HG02973 (cell line): ENCODE measurements at regions not wholly inside any gene's neighbourhood (a gene's known extent, or its start where the extent isn't known, plus 50 kb on each side); places are given as distances from the start of the nearest gene placed in this dataset.
"Not testable (repeated sequence)": the region's sequence is repeated elsewhere in the genome, so short reads cannot be mapped to it uniquely, and the experiment has no call there.

Source experiments
- ATAC-seq: cut with Tn5 transposase; IDR thresholded peaks from one replicate; pipeline ENCODE4 v1.9.1; 2021; ENCODE audit warnings: moderate library complexity; ENCODE audit not compliant: unreplicated experiment

- ATAC-seq: no peak
Observed at GRCh38 chr13:64186503-64187250, 2771.0 kb upstream of the PCDH20 start.

DNA sequence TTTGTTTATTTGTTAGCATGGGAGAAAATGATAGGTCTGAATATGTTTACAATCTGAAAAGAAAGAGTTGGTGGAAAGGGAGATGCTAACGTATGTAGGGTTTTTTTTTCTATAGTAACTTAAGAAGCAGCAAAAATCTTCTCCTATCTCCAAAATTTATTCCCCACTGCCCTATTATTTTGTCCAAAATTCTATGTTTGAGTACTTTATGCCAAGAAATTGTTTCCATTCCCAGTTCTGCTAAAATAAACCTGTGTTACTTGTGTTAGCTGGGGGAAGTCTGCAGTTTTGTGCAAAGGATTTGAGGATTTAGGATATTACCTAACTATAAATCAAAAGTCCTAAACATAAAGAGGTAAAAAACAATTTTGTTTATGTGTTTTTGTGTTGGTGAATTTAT is 2770.4 kb upstream of the PCDH20 start:
- no peak for ATAC-seq

- ATAC-seq: no peak
Observed at GRCh38 chr13:64180756-64181155, 2765.1 kb upstream of the PCDH20 start.

GRCh38 chr13:64165826-64166225 is 2750.2 kb upstream of the PCDH20 start:
- no peak for ATAC-seq

GRCh38 chr13:64164435-64164834 is 2748.8 kb upstream of the PCDH20 start:
- ATAC-seq: no peak

GRCh38 chr13:64160479-64160878 is 2744.8 kb upstream of the PCDH20 start:
- no peak for ATAC-seq

DNA sequence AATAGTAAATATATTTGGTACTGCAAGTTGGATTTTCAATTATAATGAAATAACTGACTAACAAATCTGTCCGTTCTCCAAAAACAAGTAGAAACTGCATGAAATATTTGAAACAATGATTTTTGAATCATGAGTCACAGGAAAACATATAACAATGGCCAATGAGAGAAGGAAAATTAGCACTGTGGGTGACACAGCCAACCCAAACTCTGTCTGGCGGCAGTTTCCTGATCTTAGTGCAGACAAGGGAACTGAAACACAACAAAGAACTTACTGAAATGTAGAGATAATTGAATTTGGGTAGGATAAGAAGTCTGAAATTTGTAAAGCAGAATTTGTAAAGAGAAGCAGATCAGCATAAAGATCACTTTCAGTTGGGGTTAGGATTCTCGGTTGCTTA is 2743.3 kb upstream of the PCDH20 start:
- ATAC-seq: no peak

- no peak for ATAC-seq
Observed at GRCh38 chr13:64154514-64154913, 2738.9 kb upstream of the PCDH20 start.

GRCh38 chr13:64130600-64130999 is 2715.0 kb upstream of the PCDH20 start:
- no peak for ATAC-seq

- ATAC-seq: no peak
Observed at GRCh38 chr13:64130171-64130570, 2714.5 kb upstream of the PCDH20 start.

GRCh38 chr13:64127856-64128255 is 2712.2 kb upstream of the PCDH20 start:
- no peak for ATAC-seq

- no peak for ATAC-seq
Observed at GRCh38 chr13:64127192-64127591, 2711.5 kb upstream of the PCDH20 start.

- ATAC-seq: not testable (repeated sequence)
Observed at GRCh38 chr13:64121023-64121709, 2705.5 kb upstream of the PCDH20 start.

- ATAC-seq: no peak
Observed at GRCh38 chr13:64099994-64100393, 2684.3 kb upstream of the PCDH20 start.

DNA sequence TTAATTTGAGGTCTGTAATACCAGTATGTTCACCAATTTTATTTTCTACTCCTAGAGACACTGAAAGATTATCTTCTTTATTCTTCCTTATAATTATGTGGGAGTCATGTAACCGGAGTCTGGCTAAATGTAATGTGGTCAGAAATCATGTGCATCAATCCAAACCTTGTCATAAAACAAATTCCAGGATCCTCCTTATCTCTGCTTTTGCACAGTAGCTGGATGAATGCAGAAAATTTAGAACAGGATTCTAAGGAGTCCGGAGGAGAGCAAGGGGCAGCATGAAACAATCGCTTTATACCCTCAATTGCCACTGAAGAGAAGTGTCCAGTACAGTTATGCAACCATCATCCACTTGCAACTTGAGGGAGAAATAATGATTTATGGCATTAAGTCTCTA is 2674.7 kb upstream of the PCDH20 start:
- ATAC-seq: no peak

- no peak for ATAC-seq
Observed at GRCh38 chr13:64088491-64088890, 2672.8 kb upstream of the PCDH20 start.

DNA sequence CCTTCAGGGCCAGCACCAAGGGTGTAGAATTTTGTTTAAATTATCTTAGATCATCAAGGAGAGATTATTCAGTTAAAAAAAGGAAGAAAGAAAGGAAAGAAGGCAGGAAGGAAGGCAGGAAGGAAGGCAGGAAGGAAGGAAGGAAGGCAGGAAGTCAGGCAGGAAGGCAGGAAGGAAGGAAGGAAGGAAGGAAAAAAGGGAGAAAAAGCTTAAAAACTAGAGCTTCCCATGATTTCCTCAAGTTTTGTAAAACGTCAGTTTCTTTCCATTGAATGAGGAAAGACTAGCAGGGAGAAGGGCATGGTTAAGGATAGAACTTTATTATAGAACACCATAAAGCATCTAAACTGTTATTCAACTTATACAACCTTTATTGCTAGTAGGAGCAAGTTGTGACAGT is 2672.0 kb upstream of the PCDH20 start:
- no peak for ATAC-seq

- no peak for ATAC-seq
Observed at GRCh38 chr13:64083811-64084210, 2668.2 kb upstream of the PCDH20 start.

DNA sequence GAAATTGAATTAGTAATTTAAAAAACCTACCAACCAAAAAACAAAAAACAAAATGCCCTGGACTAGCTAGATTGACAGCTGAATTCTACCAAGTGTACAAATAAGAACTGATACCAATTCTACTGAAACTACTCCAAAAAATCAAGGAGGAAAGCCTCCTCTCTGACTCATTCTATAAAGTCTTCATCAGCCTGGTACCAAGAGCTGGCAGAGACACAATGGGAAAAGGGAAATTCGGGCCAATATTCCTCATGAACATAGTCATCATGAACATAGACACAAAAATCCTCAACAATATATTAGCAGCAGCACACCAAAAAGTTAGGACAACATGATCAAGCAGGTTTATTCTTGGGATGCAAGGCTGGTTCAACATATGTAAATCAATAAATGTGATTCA is 2667.7 kb upstream of the PCDH20 start:
- no peak for ATAC-seq

DNA sequence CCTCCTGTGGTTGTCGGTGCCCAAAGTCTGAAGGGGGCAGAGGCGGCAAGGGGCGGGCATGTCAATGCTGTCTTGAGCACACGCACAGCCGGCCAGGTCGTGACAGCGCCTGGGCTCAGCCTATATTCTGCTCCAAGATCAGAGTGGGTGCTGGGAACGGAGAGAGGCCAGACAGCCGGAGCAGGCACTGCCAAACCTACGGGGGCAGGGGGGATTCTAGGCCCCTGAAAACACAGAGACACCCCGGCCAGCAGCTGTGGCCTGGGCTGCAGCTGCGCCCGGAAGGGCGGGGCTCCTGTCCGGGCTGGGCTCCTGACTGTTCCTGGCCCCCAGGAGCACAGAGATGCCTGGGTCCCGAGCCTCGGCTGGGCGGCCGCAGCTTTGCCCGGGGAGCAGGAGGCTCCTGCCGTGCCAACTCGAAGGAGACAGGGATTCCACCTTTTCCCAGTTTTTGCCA is 2662.9 kb upstream of the PCDH20 start:
- no peak for ATAC-seq

GRCh38 chr13:64078025-64078424 is 2662.4 kb upstream of the PCDH20 start:
- no peak for ATAC-seq

- not testable (repeated sequence) for ATAC-seq
Observed at GRCh38 chr13:64077132-64077835, 2661.6 kb upstream of the PCDH20 start.
